Hepatocyte (in vitro differentiated cells): ENCODE measurements at regions not wholly inside any gene's neighbourhood (a gene's known extent, or its start where the extent isn't known, plus 50 kb on each side); places are given as distances from the start of the nearest gene placed in this dataset.

Experiments used
- EZH2phosphoT487 ChIP-seq: fragments of 200-600 bp; sonication (generic); IDR thresholded peaks from one replicate; pipeline ENCODE4 v1.6.1; 2018; ENCODE audit warnings: antibody characterized with exemption, mild to moderate bottlenecking, low read depth, moderate library complexity; ENCODE audit not compliant: unreplicated experiment, severe bottlenecking
- TF ChIP-seq, protein P1 (sequence below): fragments of 200-600 bp; sonication (generic); IDR thresholded peaks from 2 replicates; pipeline ENCODE4 v1.5.1; 2016; ENCODE audit warnings: antibody characterized with exemption, mild to moderate bottlenecking; ENCODE audit not compliant: poor library complexity

DNA sequence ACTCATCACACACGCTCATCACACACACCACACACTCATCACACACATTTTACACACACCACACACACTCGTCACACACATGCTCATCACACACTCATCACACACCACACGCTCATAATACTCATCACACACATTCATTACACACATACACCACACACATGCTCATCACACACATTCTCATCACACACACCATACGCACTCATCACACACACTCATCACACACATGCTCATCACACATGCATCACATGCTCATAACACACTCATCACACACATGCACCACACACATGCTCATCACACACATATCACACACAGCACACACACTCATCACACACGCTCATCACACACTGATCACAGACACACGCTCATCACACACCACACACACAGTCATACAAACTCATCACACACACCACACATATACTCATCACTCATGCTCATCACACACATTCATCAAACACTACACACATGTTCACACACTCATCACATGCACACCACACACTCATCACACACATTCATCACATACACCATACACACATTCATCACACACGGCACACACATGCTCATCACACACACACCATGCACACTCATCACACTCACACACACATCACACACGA, 247.1 kb upstream of the SGCG start:
- no peak for TF ChIP-seq EZH2phosphoT487
- TF ChIP-seq, protein P1, sequence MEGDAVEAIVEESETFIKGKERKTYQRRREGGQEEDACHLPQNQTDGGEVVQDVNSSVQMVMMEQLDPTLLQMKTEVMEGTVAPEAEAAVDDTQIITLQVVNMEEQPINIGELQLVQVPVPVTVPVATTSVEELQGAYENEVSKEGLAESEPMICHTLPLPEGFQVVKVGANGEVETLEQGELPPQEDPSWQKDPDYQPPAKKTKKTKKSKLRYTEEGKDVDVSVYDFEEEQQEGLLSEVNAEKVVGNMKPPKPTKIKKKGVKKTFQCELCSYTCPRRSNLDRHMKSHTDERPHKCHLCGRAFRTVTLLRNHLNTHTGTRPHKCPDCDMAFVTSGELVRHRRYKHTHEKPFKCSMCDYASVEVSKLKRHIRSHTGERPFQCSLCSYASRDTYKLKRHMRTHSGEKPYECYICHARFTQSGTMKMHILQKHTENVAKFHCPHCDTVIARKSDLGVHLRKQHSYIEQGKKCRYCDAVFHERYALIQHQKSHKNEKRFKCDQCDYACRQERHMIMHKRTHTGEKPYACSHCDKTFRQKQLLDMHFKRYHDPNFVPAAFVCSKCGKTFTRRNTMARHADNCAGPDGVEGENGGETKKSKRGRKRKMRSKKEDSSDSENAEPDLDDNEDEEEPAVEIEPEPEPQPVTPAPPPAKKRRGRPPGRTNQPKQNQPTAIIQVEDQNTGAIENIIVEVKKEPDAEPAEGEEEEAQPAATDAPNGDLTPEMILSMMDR = no peak
